ENCODE measurements at regions not wholly inside any gene's neighbourhood (a gene's known extent, or its start where the extent isn't known, plus 50 kb on each side); places are given as distances from the start of the nearest gene placed in this dataset.
A peak's percentile ranks its signal among the peaks of the same experiment; 100 is the strongest.
"Not testable (repeated sequence)": the region's sequence is repeated elsewhere in the genome, so short reads cannot be mapped to it uniquely, and the experiment has no call there.

DNA sequence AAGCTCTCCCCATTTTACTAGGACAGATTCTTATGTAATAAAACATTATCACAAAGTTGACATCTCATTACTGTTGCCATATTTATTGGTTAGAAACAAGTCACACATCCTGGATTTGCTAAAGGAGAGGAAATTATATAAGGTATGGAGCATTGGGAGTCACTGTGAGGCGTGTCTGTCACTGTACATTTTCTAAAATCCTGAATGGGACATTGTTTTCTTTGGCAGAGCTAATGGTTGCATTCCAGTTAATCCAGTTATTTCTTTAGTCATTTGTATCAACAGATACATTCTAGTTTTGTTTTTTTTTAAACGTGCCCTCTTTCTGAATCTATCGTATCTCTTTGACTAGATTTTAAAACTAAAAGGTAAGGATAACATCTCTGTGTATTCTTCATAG lies 70.2 kb upstream of the MITF start:
- intact Hi-C loops (cut with DNase I; ENCODE audit: low total_unique reads), result no loop called here
- H3K27ac ChIP-seq, result no peak overlapping the region

DNA sequence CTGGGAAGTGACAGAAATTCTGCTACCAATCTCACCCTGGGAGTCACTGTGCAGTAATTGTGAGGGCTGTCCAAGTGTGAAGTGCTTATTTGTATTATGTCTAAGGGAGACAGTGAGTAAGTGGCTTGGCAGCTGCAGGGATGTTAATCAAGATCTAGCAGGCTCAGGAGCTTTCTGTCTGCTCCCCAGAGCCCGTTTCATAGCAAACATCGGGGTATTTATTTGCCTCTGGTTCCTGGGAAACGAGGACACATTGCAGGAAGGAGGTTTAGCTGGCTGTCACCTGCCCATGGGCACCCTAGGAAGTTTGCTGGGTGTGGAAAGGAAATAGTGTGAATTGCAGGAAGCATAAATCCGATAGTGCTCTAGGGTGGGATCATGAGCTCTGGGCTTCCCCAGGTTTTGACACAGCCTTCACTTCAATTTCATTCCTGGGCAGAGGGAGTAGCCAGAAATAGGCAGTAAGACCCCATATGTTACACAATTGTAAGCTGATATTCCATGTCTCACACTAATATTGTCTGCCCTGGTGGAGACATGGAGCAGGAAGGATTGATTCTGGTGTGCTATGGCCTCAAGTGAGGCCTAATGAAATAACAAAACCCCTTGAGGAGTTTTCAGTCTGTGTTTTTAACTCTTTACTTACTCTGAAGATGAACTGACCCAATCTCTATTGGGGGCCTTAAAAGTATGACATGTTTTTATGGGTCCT lies 74.1 kb upstream of the MITF start:
- intact Hi-C loops (cut with DNase I; ENCODE audit: low total_unique reads), result no loop called here
- TF ChIP-seq POLR2AphosphoS5 (IDR thresholded peaks at IDR 0.05) (no peak), POLR2A (IDR thresholded peaks at IDR 0.05) (no peak)
- TF ChIP-seq, protein P1, sequence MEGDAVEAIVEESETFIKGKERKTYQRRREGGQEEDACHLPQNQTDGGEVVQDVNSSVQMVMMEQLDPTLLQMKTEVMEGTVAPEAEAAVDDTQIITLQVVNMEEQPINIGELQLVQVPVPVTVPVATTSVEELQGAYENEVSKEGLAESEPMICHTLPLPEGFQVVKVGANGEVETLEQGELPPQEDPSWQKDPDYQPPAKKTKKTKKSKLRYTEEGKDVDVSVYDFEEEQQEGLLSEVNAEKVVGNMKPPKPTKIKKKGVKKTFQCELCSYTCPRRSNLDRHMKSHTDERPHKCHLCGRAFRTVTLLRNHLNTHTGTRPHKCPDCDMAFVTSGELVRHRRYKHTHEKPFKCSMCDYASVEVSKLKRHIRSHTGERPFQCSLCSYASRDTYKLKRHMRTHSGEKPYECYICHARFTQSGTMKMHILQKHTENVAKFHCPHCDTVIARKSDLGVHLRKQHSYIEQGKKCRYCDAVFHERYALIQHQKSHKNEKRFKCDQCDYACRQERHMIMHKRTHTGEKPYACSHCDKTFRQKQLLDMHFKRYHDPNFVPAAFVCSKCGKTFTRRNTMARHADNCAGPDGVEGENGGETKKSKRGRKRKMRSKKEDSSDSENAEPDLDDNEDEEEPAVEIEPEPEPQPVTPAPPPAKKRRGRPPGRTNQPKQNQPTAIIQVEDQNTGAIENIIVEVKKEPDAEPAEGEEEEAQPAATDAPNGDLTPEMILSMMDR (IDR thresholded peaks at IDR 0.05), result no peak
- no peaks in the 10 kb centered on the region for H3K9me3 ChIP-seq
- H3K27me3 ChIP-seq, result no peaks in the 10 kb centered on the region
- DNase-seq (ENCODE audit: low spot score in 2 of 2), result no peak
- no peaks in the 10 kb centered on the region for H3K4me1 ChIP-seq
- peak overlapping the region in 1 of 2 donors; percentile 35 for H3K27ac ChIP-seq
- H3K4me3 ChIP-seq, result no peak overlapping the region
- H3K36me3 ChIP-seq, result no peaks in the 10 kb centered on the region

More for the DNA sequence above, 70.2 kb upstream of the MITF start:
- Histone ChIP-seq H3K36me3 (no peaks in the 10 kb centered on the region), H3K4me1 (no peaks in the 10 kb centered on the region), H3K9me3 (no peaks in the 10 kb centered on the region), H3K4me3 (no peak overlapping the region), H3K27me3 (no peaks in the 10 kb centered on the region)
- DNase-seq (ENCODE audit: low spot score in 2 of 2), result no peak
- no peak for TF ChIP-seq POLR2AphosphoS5 (IDR thresholded peaks at IDR 0.05)
- TF ChIP-seq, protein P1 (IDR thresholded peaks at IDR 0.05), result no peak
- no peak for TF ChIP-seq POLR2A (IDR thresholded peaks at IDR 0.05)

DNA sequence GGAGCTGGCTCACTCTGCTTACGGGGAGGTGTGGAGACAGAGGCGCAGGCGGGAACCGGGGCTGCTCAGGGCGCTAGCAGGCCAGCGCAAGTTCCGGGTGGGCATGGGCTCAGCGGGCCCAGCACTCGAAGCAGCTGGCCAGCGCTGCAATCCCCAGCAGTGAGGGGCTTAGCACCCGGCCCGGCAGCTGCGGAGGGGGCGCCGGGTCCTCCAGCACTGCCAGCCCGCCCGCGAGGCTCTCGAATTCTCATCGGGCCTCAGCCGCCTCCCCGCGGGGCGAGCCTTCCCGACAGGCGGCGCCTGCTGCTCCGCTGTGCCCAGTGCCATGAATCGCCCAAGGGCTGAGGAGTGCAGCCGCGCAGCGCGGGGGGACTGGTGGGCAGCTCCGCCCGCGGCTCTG lies 78.6 kb upstream of the MITF start:
- TF ChIP-seq POLR2A (IDR thresholded peaks at IDR 0.05), result no peak
- TF ChIP-seq, protein P1 (IDR thresholded peaks at IDR 0.05), result no peak
- no peak for TF ChIP-seq POLR2AphosphoS5 (IDR thresholded peaks at IDR 0.05)
- H3K27me3 ChIP-seq, result no peaks in the 10 kb centered on the region
- H3K4me1 ChIP-seq, result no peaks in the 10 kb centered on the region
- DNase-seq (ENCODE audit: low spot score in 2 of 2), result no peak
- no peak overlapping the region for H3K4me3 ChIP-seq
- intact Hi-C loops (cut with DNase I; ENCODE audit: low total_unique reads), result no loop called here
- H3K36me3 ChIP-seq, result no peaks in the 10 kb centered on the region
- no peak overlapping the region for H3K27ac ChIP-seq
- H3K9me3 ChIP-seq, result no peaks in the 10 kb centered on the region

- H3K4me3 ChIP-seq, result no peak overlapping the region
- intact Hi-C loops (cut with DNase I; ENCODE audit: low total_unique reads), result no loop called here
- H3K27ac ChIP-seq, result no peak overlapping the region
- no peaks in the 10 kb centered on the region for H3K36me3 ChIP-seq
- no peaks in the 10 kb centered on the region for H3K9me3 ChIP-seq
- no peak for DNase-seq (ENCODE audit: low spot score in 2 of 2)
- no peaks in the 10 kb centered on the region for H3K4me1 ChIP-seq
- TF ChIP-seq POLR2A (IDR thresholded peaks at IDR 0.05) (no peak), POLR2AphosphoS5 (IDR thresholded peaks at IDR 0.05) (no peak)
- TF ChIP-seq, protein P1 (IDR thresholded peaks at IDR 0.05), result no peak
- no peaks in the 10 kb centered on the region for H3K27me3 ChIP-seq
Measured at GRCh38 chr3:69659180-69659910, 79.9 kb upstream of the MITF start.

- H3K4me1 ChIP-seq, result no peaks in the 10 kb centered on the region
- no peaks in the 10 kb centered on the region for H3K9me3 ChIP-seq
- DNase-seq (ENCODE audit: low spot score in 2 of 2), result no peak
- no peak for TF ChIP-seq POLR2A (IDR thresholded peaks at IDR 0.05)
- TF ChIP-seq, protein P1 (IDR thresholded peaks at IDR 0.05), result no peak
- no peak for TF ChIP-seq POLR2AphosphoS5 (IDR thresholded peaks at IDR 0.05)
- intact Hi-C loops (cut with DNase I; ENCODE audit: low total_unique reads), result no loop called here
- no peaks in the 10 kb centered on the region for H3K36me3 ChIP-seq
- H3K4me3 ChIP-seq, result no peak overlapping the region
- no peak overlapping the region for H3K27ac ChIP-seq
- no peaks in the 10 kb centered on the region for H3K27me3 ChIP-seq
Measured at GRCh38 chr3:69658514-69659140, 80.6 kb upstream of the MITF start.

DNA sequence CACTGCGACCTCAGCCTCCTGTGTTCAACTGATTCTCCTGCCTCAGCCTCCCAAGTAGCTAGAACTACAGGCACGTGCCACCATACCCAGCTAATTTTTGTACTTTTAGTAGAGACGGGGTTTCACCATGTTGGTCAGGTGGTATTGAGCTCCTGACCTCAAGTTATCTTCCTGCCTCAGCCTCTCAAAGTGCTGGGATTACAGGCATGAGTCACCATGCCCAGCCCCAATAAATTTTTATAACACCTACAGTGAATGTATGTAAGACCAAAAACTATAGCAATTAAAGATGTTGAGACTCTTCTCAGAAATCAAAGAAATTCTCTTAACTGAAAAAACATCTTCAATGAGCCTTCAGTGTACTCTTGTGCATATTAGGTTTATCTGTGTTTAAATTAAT lies 82.2 kb upstream of the MITF start:
- H3K27ac ChIP-seq; H3K36me3 ChIP-seq; DNase-seq (ENCODE audit: low spot score in 2 of 2); H3K4me3 ChIP-seq; H3K4me1 ChIP-seq; H3K27me3 ChIP-seq; intact Hi-C loops (cut with DNase I; ENCODE audit: low total_unique reads); H3K9me3 ChIP-seq: not testable (repeated sequence)

Data from breast epithelium (tissue), 4 donors.